ENCODE measurements at regions not wholly inside any gene's neighbourhood (a gene's known extent, or its start where the extent isn't known, plus 50 kb on each side); places are given as distances from the start of the nearest gene placed in this dataset.

DNA sequence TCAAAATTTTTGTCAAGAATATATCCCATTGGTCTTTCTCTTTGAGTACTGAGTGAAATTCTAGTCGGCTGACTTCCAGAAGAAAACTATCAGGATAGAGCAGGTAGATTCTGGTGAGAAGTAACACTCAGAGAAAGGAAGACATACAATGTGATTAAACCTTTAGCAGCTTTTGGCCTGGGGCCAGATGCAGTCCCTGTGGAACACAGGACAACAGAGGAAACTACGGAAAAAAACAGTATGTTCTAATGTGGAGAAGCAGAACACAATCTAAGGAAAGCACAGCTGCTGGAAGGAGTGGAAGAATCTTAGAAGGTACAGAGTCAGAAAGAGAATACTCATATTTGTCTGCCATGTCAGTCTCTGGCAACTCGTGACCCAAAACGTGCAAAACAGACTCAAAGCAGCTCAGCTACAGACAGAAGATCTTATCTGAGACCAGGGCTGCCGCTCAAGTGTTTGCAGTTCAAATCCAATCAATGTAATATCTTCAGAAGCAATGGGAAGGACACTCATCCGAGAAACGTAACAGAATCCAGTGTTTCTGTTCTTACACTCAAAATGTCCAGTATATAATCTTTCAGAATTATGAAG is 283.8 kb downstream of the MRPL39 start:
- TF ChIP-seq POLR2AphosphoS5 (IDR thresholded peaks at IDR 0.05) (no peak), POLR2A (IDR thresholded peaks at IDR 0.05) (no peak), EP300 (IDR thresholded peaks at IDR 0.05) (no peak)
- TF ChIP-seq, protein P1, sequence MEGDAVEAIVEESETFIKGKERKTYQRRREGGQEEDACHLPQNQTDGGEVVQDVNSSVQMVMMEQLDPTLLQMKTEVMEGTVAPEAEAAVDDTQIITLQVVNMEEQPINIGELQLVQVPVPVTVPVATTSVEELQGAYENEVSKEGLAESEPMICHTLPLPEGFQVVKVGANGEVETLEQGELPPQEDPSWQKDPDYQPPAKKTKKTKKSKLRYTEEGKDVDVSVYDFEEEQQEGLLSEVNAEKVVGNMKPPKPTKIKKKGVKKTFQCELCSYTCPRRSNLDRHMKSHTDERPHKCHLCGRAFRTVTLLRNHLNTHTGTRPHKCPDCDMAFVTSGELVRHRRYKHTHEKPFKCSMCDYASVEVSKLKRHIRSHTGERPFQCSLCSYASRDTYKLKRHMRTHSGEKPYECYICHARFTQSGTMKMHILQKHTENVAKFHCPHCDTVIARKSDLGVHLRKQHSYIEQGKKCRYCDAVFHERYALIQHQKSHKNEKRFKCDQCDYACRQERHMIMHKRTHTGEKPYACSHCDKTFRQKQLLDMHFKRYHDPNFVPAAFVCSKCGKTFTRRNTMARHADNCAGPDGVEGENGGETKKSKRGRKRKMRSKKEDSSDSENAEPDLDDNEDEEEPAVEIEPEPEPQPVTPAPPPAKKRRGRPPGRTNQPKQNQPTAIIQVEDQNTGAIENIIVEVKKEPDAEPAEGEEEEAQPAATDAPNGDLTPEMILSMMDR (IDR thresholded peaks at IDR 0.05), result no peak
